RWPE2 (cell line): ENCODE measurements at regions not wholly inside any gene's neighbourhood (a gene's known extent, or its start where the extent isn't known, plus 50 kb on each side); places are given as distances from the start of the nearest gene placed in this dataset.
"Not testable (repeated sequence)": the region's sequence is repeated elsewhere in the genome, so short reads cannot be mapped to it uniquely, and the experiment has no call there.

Source experiments
- ATAC-seq: fragments of 200-7000 bp; cut with Tn5 transposase; 3 replicates; pipeline ENCODE4 v1.9.1; 2021; ENCODE audit warnings: low read depth
- DNase-seq: peaks from one replicate; pipeline ENCODE4 v3.0.0-alpha.2; 2020; ENCODE audit warnings: low spot score
- H3K27ac ChIP-seq: fragments of 450-650 bp; 2 replicates; pipeline ENCODE4 v1.5.1; 2017; ENCODE audit warnings: mild to moderate bottlenecking; ENCODE audit not compliant: poor library complexity, severe bottlenecking
- H3K27me3 ChIP-seq: fragments of 250-450 bp; sonication (Bioruptor Pico); 2 replicates; pipeline ENCODE4 v1.5.1; 2021; ENCODE audit warnings: mild to moderate bottlenecking, moderate library complexity; ENCODE audit not compliant: insufficient read depth, poor library complexity, severe bottlenecking
- H3K36me3 ChIP-seq: fragments of 250-450 bp; sonication (Bioruptor Pico); 2 replicates; pipeline ENCODE4 v1.5.1; 2020; ENCODE audit warnings: low read depth, mild to moderate bottlenecking, moderate library complexity
- H3K4me1 ChIP-seq: fragments of 250-450 bp; sonication (Bioruptor Pico); 2 replicates; pipeline ENCODE4 v1.5.1; 2021; ENCODE audit warnings: mild to moderate bottlenecking, moderate library complexity; ENCODE audit not compliant: insufficient read depth, poor library complexity, severe bottlenecking
- H3K4me3 ChIP-seq: fragments of 250-450 bp; sonication (Bioruptor Pico); 2 replicates; pipeline ENCODE4 v1.5.1; 2021; ENCODE audit warnings: mild to moderate bottlenecking, moderate library complexity; ENCODE audit not compliant: severe bottlenecking
- H3K9me3 ChIP-seq: fragments of 250-450 bp; sonication (Bioruptor Pico); 2 replicates; pipeline ENCODE4 v1.5.1; 2021; ENCODE audit warnings: mild to moderate bottlenecking, moderate library complexity; ENCODE audit not compliant: severe bottlenecking
- TF ChIP-seq, protein P1 (sequence below): fragments of 450-650 bp; IDR thresholded peaks from one replicate; pipeline ENCODE4 v1.5.1; 2017; ENCODE audit warnings: mild to moderate bottlenecking, moderate library complexity; ENCODE audit not compliant: poor library complexity, severe bottlenecking

DNA sequence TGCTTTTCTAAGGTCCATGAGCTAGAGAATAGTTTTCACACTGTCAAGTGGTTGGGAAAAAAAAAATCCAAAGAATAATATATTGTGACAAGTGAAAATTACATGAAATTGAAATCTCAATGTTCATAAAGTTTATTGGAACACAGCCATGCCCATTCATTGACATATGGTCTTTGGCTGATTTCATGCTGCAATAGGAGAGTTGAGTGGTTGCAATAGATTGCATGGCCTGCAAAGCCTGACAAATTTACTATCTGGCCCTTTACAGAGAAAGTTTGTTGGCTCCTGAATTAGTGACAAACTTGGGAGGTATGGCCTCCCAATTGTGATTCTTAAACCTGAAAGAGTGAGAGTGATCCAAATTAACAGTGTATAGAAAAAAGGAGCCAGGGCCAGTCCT is 115.5 kb upstream of the FAM9C start:
- H3K4me1 ChIP-seq = no peaks in the 10 kb centered on the region
- H3K9me3 ChIP-seq = no peaks in the 10 kb centered on the region
- TF ChIP-seq, protein P1, sequence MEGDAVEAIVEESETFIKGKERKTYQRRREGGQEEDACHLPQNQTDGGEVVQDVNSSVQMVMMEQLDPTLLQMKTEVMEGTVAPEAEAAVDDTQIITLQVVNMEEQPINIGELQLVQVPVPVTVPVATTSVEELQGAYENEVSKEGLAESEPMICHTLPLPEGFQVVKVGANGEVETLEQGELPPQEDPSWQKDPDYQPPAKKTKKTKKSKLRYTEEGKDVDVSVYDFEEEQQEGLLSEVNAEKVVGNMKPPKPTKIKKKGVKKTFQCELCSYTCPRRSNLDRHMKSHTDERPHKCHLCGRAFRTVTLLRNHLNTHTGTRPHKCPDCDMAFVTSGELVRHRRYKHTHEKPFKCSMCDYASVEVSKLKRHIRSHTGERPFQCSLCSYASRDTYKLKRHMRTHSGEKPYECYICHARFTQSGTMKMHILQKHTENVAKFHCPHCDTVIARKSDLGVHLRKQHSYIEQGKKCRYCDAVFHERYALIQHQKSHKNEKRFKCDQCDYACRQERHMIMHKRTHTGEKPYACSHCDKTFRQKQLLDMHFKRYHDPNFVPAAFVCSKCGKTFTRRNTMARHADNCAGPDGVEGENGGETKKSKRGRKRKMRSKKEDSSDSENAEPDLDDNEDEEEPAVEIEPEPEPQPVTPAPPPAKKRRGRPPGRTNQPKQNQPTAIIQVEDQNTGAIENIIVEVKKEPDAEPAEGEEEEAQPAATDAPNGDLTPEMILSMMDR = no peak
- DNase-seq (no peak), ATAC-seq (no peak)
- H3K4me3 ChIP-seq = no peak overlapping the region
- H3K36me3 ChIP-seq = no peaks in the 10 kb centered on the region
- H3K27me3 ChIP-seq = no peaks in the 10 kb centered on the region
- H3K27ac ChIP-seq = no peak overlapping the region

DNA sequence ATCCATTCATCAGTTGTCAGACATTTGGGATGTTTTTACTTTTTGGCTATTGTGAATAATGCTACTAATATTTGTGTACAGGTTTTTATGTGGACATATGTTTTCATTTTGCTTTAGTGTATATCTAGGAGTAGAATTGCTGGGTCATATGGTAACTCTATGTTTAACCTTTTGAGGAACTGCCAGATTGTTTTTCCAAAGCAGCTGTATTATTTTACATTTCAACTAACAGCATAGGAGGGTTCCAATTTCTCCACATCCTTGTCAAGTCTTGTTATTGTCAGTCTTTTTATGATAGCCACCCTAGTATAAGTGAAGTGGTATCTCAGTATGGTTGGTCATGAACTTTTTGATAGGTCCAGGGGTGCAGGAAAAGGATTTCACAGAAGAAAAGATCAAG is 114.5 kb upstream of the FAM9C start:
- Histone ChIP-seq H3K4me3 (no peak overlapping the region), H3K27ac (no peak overlapping the region), H3K36me3 (no peaks in the 10 kb centered on the region), H3K4me1 (no peaks in the 10 kb centered on the region), H3K9me3 (no peaks in the 10 kb centered on the region), H3K27me3 (no peaks in the 10 kb centered on the region)
- ATAC-seq = no peak
- no peak for DNase-seq
- TF ChIP-seq, protein P1 = no peak

DNA sequence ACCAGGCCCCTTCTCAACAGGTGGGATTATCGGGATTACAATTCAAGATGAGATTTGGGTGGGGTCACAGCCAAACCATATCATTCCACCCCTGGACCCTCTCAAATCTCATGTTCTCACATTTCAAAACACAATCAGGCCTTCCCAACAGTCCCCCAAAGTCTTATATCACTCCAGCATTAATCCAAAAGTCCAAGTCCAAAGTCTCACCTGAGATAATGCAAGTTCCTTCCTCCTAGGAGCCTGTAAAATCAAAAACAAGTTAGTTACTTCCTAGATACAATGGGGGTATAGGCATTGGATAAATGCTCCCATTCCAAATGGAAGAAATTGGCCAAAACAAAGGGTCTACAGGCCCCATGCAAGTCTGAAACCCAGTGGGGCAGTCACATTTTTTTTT is 111.1 kb upstream of the FAM9C start:
- not testable (repeated sequence) for H3K27me3 ChIP-seq, H3K4me3 ChIP-seq, H3K27ac ChIP-seq, DNase-seq, ATAC-seq, H3K9me3 ChIP-seq, H3K4me1 ChIP-seq, H3K36me3 ChIP-seq

DNA sequence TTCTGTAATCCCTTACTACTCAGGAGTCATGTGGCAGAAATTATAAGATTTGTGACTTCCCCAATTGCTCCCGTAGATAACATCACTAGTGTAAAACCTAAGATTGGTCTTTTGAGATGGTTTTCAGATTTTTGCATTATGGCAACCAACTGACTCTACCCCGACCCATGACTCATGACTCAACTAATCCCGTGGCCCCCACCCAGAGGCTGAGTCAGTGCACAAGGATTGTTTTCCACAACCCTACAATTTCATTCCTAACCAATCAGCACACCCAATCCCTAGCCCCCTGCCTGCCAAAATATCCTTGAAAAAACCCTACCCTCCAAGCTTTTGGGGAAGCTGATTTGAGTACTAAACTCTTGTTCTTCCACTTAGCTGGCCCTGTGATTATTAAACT is 109.4 kb upstream of the FAM9C start:
- Histone ChIP-seq H3K4me3 (no peak overlapping the region), H3K27ac (no peak overlapping the region), H3K9me3 (no peaks in the 10 kb centered on the region), H3K27me3 (no peaks in the 10 kb centered on the region), H3K4me1 (no peaks in the 10 kb centered on the region), H3K36me3 (no peaks in the 10 kb centered on the region)
- DNase-seq (no peak), ATAC-seq (no peak)
- TF ChIP-seq, protein P1 = no peak

DNA sequence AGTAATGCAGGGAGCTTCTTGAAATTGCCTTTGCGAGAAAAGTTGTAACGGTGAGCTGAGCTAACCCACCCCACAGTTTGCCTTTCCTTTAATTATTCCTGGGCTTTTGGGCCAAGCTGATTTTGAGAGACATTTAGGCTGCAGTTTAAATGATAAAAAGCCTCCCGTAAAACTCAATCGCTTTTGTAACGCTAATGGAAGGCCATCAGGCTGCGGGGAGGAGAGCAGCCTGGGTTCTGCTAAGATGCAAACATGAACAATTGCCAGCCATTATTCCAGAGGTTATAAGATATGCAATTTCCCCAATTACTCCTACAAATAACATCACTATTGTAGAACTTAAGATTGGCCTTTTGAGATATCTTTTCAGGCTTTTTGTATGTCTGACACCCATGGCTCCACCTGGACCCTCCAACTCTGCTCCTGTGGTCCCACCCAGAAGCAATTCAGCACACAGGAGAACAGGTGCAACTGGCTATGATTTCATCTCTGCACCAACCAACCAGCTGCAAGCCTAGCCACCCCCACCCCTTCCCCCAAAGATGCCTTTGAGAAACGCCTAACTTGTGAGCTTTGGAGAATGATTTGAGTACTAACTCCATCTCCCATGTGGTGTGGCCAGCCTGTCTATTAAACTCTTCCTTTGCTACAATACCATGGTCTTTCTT is 108.2 kb upstream of the FAM9C start:
- Histone ChIP-seq H3K27ac (no peak overlapping the region), H3K4me1 (no peaks in the 10 kb centered on the region), H3K9me3 (no peaks in the 10 kb centered on the region), H3K4me3 (no peak overlapping the region), H3K27me3 (no peaks in the 10 kb centered on the region), H3K36me3 (no peaks in the 10 kb centered on the region)
- TF ChIP-seq, protein P1 = no peak
- DNase-seq (no peak), ATAC-seq (no peak)
